ENCODE measurements at regions not wholly inside any gene's neighbourhood (a gene's known extent, or its start where the extent isn't known, plus 50 kb on each side); places are given as distances from the start of the nearest gene placed in this dataset.

GRCh38 chr2:212842544-212843185, 304.1 kb upstream of the ERBB4 start:
- H3K27ac ChIP-seq (ENCODE audit: low read depth, low read length), result no peak overlapping the region
- no peaks in the 10 kb centered on the region for H3F3A ChIP-seq (ENCODE audit: insufficient read depth)
- H3K9me3 ChIP-seq (ENCODE audit: insufficient read depth, low read length), result no peaks in the 10 kb centered on the region

GRCh38 chr2:212841460-212841859, 302.9 kb upstream of the ERBB4 start:
- H3K9me2 ChIP-seq (replicated peaks; ENCODE audit: insufficient read depth, low read length), result no peaks in the 10 kb centered on the region
- H3K4me2 ChIP-seq (ENCODE audit: low read depth, low read length, poor library complexity, severe bottlenecking), result no peak overlapping the region
- H3F3A ChIP-seq (ENCODE audit: insufficient read depth), result no peaks in the 10 kb centered on the region
- H3K79me2 ChIP-seq (ENCODE audit: insufficient read depth, low read length), result no peaks in the 10 kb centered on the region
- no peaks in the 10 kb centered on the region for H3K27me3 ChIP-seq (ENCODE audit: low read length)
- no peaks in the 10 kb centered on the region for H4K20me1 ChIP-seq (ENCODE audit: low read depth, low read length)
- H3K4me3 ChIP-seq (ENCODE audit: insufficient read depth, low read length, poor library complexity, severe bottlenecking), result no peak overlapping the region
- no peak overlapping the region for H3K27ac ChIP-seq (ENCODE audit: low read depth, low read length)
- H3K36me3 ChIP-seq (ENCODE audit: low read length), result no peaks in the 10 kb centered on the region
- H3K9me3 ChIP-seq (ENCODE audit: insufficient read depth, low read length), result no peaks in the 10 kb centered on the region
- no peak overlapping the region for H3K9ac ChIP-seq (ENCODE audit: low read length)
- H2AFZ ChIP-seq (ENCODE audit: low read depth, low read length, severe bottlenecking), result no peak overlapping the region
- TF ChIP-seq, protein P1, sequence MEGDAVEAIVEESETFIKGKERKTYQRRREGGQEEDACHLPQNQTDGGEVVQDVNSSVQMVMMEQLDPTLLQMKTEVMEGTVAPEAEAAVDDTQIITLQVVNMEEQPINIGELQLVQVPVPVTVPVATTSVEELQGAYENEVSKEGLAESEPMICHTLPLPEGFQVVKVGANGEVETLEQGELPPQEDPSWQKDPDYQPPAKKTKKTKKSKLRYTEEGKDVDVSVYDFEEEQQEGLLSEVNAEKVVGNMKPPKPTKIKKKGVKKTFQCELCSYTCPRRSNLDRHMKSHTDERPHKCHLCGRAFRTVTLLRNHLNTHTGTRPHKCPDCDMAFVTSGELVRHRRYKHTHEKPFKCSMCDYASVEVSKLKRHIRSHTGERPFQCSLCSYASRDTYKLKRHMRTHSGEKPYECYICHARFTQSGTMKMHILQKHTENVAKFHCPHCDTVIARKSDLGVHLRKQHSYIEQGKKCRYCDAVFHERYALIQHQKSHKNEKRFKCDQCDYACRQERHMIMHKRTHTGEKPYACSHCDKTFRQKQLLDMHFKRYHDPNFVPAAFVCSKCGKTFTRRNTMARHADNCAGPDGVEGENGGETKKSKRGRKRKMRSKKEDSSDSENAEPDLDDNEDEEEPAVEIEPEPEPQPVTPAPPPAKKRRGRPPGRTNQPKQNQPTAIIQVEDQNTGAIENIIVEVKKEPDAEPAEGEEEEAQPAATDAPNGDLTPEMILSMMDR (IDR thresholded peaks at IDR 0.05; ENCODE audit: insufficient read depth, low read length, poor library complexity, severe bottlenecking), result no peak
- no peak for TF ChIP-seq EZH2phosphoT487 (conservative IDR thresholded peaks at IDR 0.05; ENCODE audit: low read length)

More at GRCh38 chr2:212842544-212843185, 304.1 kb upstream of the ERBB4 start:
- no peak overlapping the region for H3K4me2 ChIP-seq (ENCODE audit: low read depth, low read length, poor library complexity, severe bottlenecking)
- H3K36me3 ChIP-seq (ENCODE audit: low read length), result no peaks in the 10 kb centered on the region
- TF ChIP-seq, protein P1 (IDR thresholded peaks at IDR 0.05; ENCODE audit: insufficient read depth, low read length, poor library complexity, severe bottlenecking), result no peak
- no peak for TF ChIP-seq EZH2phosphoT487 (conservative IDR thresholded peaks at IDR 0.05; ENCODE audit: low read length)
- H3K79me2 ChIP-seq (ENCODE audit: insufficient read depth, low read length), result no peaks in the 10 kb centered on the region
- no peaks in the 10 kb centered on the region for H3K27me3 ChIP-seq (ENCODE audit: low read length)
- no peaks in the 10 kb centered on the region for H3K9me2 ChIP-seq (replicated peaks; ENCODE audit: insufficient read depth, low read length)
- no peaks in the 10 kb centered on the region for H4K20me1 ChIP-seq (ENCODE audit: low read depth, low read length)
- H3K4me3 ChIP-seq (ENCODE audit: insufficient read depth, low read length, poor library complexity, severe bottlenecking), result no peak overlapping the region
- no peak overlapping the region for H2AFZ ChIP-seq (ENCODE audit: low read depth, low read length, severe bottlenecking)
- no peak overlapping the region for H3K9ac ChIP-seq (ENCODE audit: low read length)

DNA sequence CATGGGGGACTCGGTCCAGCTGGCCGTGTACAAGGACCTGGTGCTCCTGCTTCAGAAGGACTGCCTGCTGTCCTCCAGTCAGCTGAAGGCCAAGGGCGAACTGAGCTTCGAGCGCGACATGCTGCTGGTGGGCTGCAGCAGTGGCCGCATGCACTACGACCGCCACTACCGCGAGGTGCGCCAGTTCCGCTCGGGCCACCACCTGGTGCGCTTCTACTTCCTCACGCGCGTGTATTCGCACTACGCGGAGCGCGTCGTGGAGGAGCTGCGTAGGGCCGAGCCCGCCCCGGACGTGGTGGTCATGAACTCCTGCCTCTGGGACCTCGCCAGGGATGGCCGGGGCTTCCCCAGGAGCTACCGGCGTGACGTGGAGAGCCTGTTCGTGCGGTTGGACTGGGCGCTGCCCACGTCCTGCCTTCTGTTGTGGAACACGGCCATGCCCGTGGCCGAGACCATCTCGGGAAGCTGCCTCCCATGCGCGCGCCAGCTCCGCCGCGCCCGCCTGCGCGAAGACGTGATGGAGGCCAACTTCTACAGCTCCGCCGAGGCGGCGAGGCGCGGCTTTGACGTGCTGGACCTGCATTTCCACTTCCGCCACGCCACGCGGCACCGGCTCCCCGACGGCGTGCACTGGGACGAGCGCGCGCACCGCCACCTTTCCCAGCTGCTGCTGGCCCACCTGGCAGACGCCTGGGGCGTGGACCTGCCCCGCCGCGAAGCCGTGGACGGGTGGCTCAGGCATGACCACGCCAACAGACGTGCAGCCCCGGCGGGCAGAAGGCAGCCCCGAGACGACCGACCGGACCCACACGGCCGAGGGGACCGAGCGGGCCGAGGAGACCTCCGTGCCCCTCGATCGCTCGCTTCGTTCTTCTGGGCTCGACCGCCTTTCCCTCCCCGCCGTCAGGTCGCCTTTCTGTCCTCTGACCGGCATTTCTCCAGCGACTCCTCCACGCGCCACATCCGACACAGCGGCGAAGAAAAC, 293.9 kb upstream of the ERBB4 start:
- TF ChIP-seq, protein P1 (IDR thresholded peaks at IDR 0.05; ENCODE audit: insufficient read depth, low read length, poor library complexity, severe bottlenecking), result no peak
- no peak for TF ChIP-seq EZH2phosphoT487 (conservative IDR thresholded peaks at IDR 0.05; ENCODE audit: low read length)
- no peaks in the 10 kb centered on the region for H3F3A ChIP-seq (ENCODE audit: insufficient read depth)
- H2AFZ ChIP-seq (ENCODE audit: low read depth, low read length, severe bottlenecking), result no peak overlapping the region
- H3K9me2 ChIP-seq (replicated peaks; ENCODE audit: insufficient read depth, low read length), result no peaks in the 10 kb centered on the region
- H3K27ac ChIP-seq (ENCODE audit: low read depth, low read length), result no peak overlapping the region
- no peak overlapping the region for H3K4me2 ChIP-seq (ENCODE audit: low read depth, low read length, poor library complexity, severe bottlenecking)
- H3K36me3 ChIP-seq (ENCODE audit: low read length), result no peaks in the 10 kb centered on the region
- H3K9me3 ChIP-seq (ENCODE audit: insufficient read depth, low read length), result no peaks in the 10 kb centered on the region
- no peaks in the 10 kb centered on the region for H3K79me2 ChIP-seq (ENCODE audit: insufficient read depth, low read length)
- no peak overlapping the region for H3K4me3 ChIP-seq (ENCODE audit: insufficient read depth, low read length, poor library complexity, severe bottlenecking)
- H4K20me1 ChIP-seq (ENCODE audit: low read depth, low read length), result no peaks in the 10 kb centered on the region
- no peaks in the 10 kb centered on the region for H3K27me3 ChIP-seq (ENCODE audit: low read length)
- H3K9ac ChIP-seq (ENCODE audit: low read length), result no peak overlapping the region
